DND-41 (cell line): ENCODE measurements at regions not wholly inside any gene's neighbourhood (a gene's known extent, or its start where the extent isn't known, plus 50 kb on each side); places are given as distances from the start of the nearest gene placed in this dataset.

ENCODE experiments used
- EZH2 ChIP-seq: IDR thresholded peaks from 3 replicates; pipeline ENCODE4 v1.6.1; 2012; ENCODE audit warnings: borderline replicate concordance, low read depth, mild to moderate bottlenecking, moderate library complexity, low read length, inconsistent platforms; ENCODE audit not compliant: severe bottlenecking
- TF ChIP-seq, protein P1 (sequence below): IDR thresholded peaks from 2 replicates; pipeline ENCODE4 v1.5.1; 2012; ENCODE audit warnings: borderline replicate concordance, low read length, moderate library complexity, mild to moderate bottlenecking; ENCODE audit not compliant: poor library complexity, severe bottlenecking; ENCODE audit errors: extremely low read depth

DNA sequence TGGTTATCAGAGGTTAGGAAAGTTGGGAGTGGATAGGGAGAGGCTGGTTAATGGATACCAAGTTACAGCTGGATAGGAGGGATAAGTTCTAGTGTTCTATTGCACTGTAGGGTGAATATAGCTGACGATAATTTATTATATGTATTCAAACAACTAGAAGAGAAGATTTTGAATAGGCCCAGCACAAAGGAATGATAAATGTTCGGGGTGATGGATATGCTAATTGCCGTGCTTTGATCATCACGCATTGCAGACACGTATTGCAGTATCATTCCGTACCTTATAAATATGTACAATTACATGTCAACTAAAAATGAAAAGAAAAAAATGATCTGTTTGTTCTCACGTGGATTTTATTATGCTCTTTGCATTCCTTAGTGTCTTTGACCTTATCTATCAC, 369.2 kb upstream of the PKDCC start:
- TF ChIP-seq, protein P1, sequence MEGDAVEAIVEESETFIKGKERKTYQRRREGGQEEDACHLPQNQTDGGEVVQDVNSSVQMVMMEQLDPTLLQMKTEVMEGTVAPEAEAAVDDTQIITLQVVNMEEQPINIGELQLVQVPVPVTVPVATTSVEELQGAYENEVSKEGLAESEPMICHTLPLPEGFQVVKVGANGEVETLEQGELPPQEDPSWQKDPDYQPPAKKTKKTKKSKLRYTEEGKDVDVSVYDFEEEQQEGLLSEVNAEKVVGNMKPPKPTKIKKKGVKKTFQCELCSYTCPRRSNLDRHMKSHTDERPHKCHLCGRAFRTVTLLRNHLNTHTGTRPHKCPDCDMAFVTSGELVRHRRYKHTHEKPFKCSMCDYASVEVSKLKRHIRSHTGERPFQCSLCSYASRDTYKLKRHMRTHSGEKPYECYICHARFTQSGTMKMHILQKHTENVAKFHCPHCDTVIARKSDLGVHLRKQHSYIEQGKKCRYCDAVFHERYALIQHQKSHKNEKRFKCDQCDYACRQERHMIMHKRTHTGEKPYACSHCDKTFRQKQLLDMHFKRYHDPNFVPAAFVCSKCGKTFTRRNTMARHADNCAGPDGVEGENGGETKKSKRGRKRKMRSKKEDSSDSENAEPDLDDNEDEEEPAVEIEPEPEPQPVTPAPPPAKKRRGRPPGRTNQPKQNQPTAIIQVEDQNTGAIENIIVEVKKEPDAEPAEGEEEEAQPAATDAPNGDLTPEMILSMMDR: no peak
- TF ChIP-seq EZH2: no peak
